ENCODE measurements at regions not wholly inside any gene's neighbourhood (a gene's known extent, or its start where the extent isn't known, plus 50 kb on each side); places are given as distances from the start of the nearest gene placed in this dataset.
"Not testable (repeated sequence)": the region's sequence is repeated elsewhere in the genome, so short reads cannot be mapped to it uniquely, and the experiment has no call there.

DNA sequence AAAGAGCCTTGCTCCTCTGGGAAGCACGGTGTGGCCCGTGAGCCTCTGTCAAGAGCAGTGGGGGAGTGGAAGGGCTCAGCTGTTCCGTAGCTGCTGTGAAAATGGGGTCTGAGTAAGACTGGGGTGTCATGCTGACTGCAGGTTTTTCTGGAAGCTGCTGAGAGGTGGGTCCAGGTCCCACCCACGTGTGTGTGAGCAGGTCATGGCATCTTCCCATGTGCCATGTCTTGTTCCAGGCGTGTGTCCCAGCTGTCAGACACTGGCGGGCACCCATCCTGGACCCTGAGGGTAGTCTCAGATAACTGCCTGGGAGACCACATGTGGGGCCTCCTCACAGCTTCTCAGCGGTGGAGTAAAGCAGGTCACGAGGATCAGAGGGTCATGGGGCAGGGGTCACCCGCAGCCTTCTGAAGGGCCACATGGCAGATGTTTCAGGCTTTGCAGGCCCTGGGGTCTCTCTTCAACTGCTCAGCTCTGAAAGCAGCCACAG lies 92.9 kb downstream of the NPIPB11 start:
- Histone ChIP-seq H3K27me3 (no peaks in the 10 kb centered on the region), H3K36me3 (no peaks in the 10 kb centered on the region), H3K27ac (no peak overlapping the region), H3K4me1 (peaks cover 0 to 6% (median 0%) of the 10 kb centered on the region in 4 donors), H3K4me3 (no peak overlapping the region), H3K9me3 (no peaks in the 10 kb centered on the region)
- TF ChIP-seq POLR2AphosphoS5 (IDR thresholded peaks at IDR 0.05) = no peak
- no peak for TF ChIP-seq EP300 (IDR thresholded peaks at IDR 0.05; ENCODE audit: low read depth)
- TF ChIP-seq POLR2A (IDR thresholded peaks at IDR 0.05) = no peak
- TF ChIP-seq CTCF (IDR thresholded peaks at IDR 0.05) = no peak
- 87% methylated on average over 9 of the region's 9 CpGs; no CpG with 5 or more reads in 1 of the 2 donors for WGBS, 2 donors (ENCODE audit: low coverage in 1 of 2)
- no peak for DNase-seq
- in situ Hi-C loops (cut with MboI; ENCODE audit: low pct_ligation_motif_present in 1 of 4, low pct_unique_long_range_greater_than_20kb in 1 of 4, low sequenced_read_pairs in 3 of 4) (no loop called here), intact Hi-C loops (cut with DNase I; ENCODE audit: low total_unique reads) (no loop called here)

GRCh38 chr16:29312835-29313558 lies 93.5 kb downstream of the NPIPB11 start:
- in situ Hi-C loops (cut with MboI; ENCODE audit: low pct_ligation_motif_present in 1 of 4, low pct_unique_long_range_greater_than_20kb in 1 of 4, low sequenced_read_pairs in 3 of 4) (no loop called here), intact Hi-C loops (cut with DNase I; ENCODE audit: low total_unique reads) (no loop called here)
- Histone ChIP-seq H3K9me3 (no peaks in the 10 kb centered on the region), H3K36me3 (no peaks in the 10 kb centered on the region), H3K27ac (no peak overlapping the region), H3K4me1 (peaks cover 0 to 2% (median 0%) of the 10 kb centered on the region in 4 donors), H3K27me3 (no peaks in the 10 kb centered on the region), H3K4me3 (no peak overlapping the region)
- TF ChIP-seq POLR2AphosphoS5 (IDR thresholded peaks at IDR 0.05) (no peak), POLR2A (IDR thresholded peaks at IDR 0.05) (no peak), CTCF (IDR thresholded peaks at IDR 0.05) (no peak), EP300 (IDR thresholded peaks at IDR 0.05; ENCODE audit: low read depth) (no peak)
- DNase-seq = no peak
- WGBS, 2 donors (ENCODE audit: low coverage in 1 of 2) = 93% methylated on average over 28 of the region's 33 CpGs; no CpG with 5 or more reads in 1 of the 2 donors

DNA sequence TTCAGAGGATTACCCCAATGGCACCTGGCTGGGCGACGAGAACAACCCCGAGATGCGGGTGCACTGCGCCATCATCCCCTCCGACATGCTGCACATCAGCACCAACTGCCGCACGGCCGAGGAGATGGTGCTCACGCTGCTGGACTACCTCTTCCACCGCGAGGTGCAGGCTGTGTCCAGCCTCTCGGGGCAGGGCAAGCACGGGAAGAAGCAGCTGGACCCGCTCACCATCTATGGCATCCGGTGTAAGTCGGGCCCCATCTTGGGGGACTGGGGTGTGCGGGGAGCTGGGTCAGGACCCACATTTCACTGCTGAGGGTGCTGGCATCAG lies 94.2 kb downstream of the NPIPB11 start:
- DNase-seq; intact Hi-C loops (cut with DNase I; ENCODE audit: low total_unique reads); in situ Hi-C loops (cut with MboI; ENCODE audit: low pct_ligation_motif_present in 1 of 4, low pct_unique_long_range_greater_than_20kb in 1 of 4, low sequenced_read_pairs in 3 of 4): not testable (repeated sequence)

DNA sequence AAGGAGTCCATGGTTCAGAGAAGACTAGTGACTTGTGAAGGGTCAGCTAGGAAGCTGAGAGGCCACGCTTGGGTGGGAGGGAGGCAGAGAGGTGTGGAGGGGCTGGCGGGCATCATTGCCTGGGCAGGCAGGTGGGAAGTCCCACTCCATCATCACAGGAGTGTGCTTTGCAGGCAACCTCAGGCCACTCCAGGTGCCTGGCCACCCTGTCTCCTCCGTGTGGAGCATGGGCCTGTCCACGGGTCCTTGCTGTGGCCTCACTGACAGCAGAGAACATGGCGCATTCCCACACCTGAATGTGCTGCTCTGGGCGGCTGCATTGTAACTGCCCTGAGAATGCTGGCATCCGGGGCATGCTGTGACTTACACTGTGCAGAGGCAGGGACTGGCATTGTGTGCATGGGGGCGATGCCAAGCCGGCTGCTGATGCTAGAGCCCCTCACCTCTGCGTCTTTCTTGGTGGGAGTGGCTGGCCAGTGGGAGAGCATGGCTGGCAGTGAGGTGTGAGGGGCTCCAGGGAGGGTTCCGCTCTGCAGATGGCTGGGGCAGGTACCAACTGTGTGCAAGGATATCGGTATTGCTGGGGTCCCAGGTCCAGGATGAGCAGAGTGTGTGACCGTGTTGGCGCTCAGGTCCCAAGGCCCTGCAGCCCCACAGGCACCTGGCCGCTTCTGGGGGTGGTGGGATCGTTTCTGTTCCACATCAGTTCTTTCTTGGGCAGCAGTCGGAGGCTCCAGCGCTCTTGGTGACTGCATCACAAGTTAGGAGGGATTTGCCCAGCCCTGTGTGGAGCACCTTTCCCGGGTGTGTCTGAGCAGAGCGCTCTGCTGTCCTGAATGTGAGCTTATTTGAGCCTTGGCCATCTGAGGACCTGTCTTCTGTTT lies 94.8 kb downstream of the NPIPB11 start:
- Histone ChIP-seq H3K27me3 (no peaks in the 10 kb centered on the region), H3K4me1 (peaks cover 0 to 4% (median 0%) of the 10 kb centered on the region in 4 donors), H3K9me3 (no peaks in the 10 kb centered on the region), H3K4me3 (no peak overlapping the region), H3K36me3 (no peaks in the 10 kb centered on the region), H3K27ac (no peak overlapping the region)
- intact Hi-C loops (cut with DNase I; ENCODE audit: low total_unique reads) = no loop called here
- in situ Hi-C loops (cut with MboI; ENCODE audit: low pct_ligation_motif_present in 1 of 4, low pct_unique_long_range_greater_than_20kb in 1 of 4, low sequenced_read_pairs in 3 of 4) = no loop called here
- TF ChIP-seq CTCF (IDR thresholded peaks at IDR 0.05) (no peak), EP300 (IDR thresholded peaks at IDR 0.05; ENCODE audit: low read depth) (no peak), POLR2A (IDR thresholded peaks at IDR 0.05) (no peak), POLR2AphosphoS5 (IDR thresholded peaks at IDR 0.05) (no peak)
- no peak for DNase-seq
- 96% methylated on average over 19 of the region's 20 CpGs; no CpG with 5 or more reads in 1 of the 2 donors for WGBS, 2 donors (ENCODE audit: low coverage in 1 of 2)

More for the DNA sequence above, 94.2 kb downstream of the NPIPB11 start:
- not testable (repeated sequence) for H3K4me1 ChIP-seq, H3K27me3 ChIP-seq, H3K4me3 ChIP-seq, H3K36me3 ChIP-seq, H3K9me3 ChIP-seq, H3K27ac ChIP-seq
- 98% methylated on average over 15 of the region's 18 CpGs; no CpG with 5 or more reads in 1 of the 2 donors for WGBS, 2 donors (ENCODE audit: low coverage in 1 of 2)

Data from transverse colon (tissue), 4 donors.